HepG2 (cell line): ENCODE measurements at regions not wholly inside any gene's neighbourhood (a gene's known extent, or its start where the extent isn't known, plus 50 kb on each side); places are given as distances from the start of the nearest gene placed in this dataset.

Experiments used
- SP4 ChIP-seq: sonication (generic); formaldehyde crosslinking; IDR thresholded peaks from 2 replicates; pipeline ENCODE4 v1.8.1; 2023; ENCODE audit warnings: mild to moderate bottlenecking, missing genetic modification reagents
- ZBTB1 ChIP-seq: sonication (generic); formaldehyde crosslinking; IDR thresholded peaks from 2 replicates; pipeline ENCODE4 v1.4.0; 2020; ENCODE audit warnings: missing genetic modification reagents, borderline replicate concordance
- ZBTB40 ChIP-seq, 2 experiments: fragments of 450-650 bp in 1 of 2; sonication (generic) in 1 of 2; formaldehyde crosslinking in 1 of 2; IDR thresholded peaks; 2 replicates each; pipeline versions ENCODE4 v1.6.1 to v1.8.0; 2016 to 2022; ENCODE audit warnings: antibody characterized with exemption in 1 of 2, mild to moderate bottlenecking in 1 of 2, missing genetic modification reagents in 1 of 2
- ZC3H4 ChIP-seq: sonication (generic); formaldehyde crosslinking; IDR thresholded peaks from 2 replicates; pipeline ENCODE4 v1.4.0; 2020; ENCODE audit warnings: missing genetic modification reagents, borderline replicate concordance
- ZNF44 ChIP-seq: sonication (generic); formaldehyde crosslinking; IDR thresholded peaks from 2 replicates; pipeline ENCODE4 v1.5.1; 2020; ENCODE audit warnings: mild to moderate bottlenecking, missing genetic modification reagents

- TF ChIP-seq ZBTB40 (IDR thresholded peaks at IDR 0.05) = no peak
- no peak for TF ChIP-seq ZBTB40 (CRISPR knock-in tag; IDR thresholded peaks at IDR 0.05)
- no peak for TF ChIP-seq ZBTB1 (CRISPR knock-in tag)
- no peak for TF ChIP-seq ZNF44 (CRISPR knock-in tag)
- TF ChIP-seq SP4 = no peak
- TF ChIP-seq ZC3H4 (CRISPR knock-in tag) = no peak
These were observed 302.9 kb upstream of the SUCLG2 start (continued) for GRCh38 chr3:67957268-67957667.
